Mammary epithelial cell (primary cell): ENCODE measurements at regions not wholly inside any gene's neighbourhood (a gene's known extent, or its start where the extent isn't known, plus 50 kb on each side); places are given as distances from the start of the nearest gene placed in this dataset.
"Not testable (repeated sequence)": the region's sequence is repeated elsewhere in the genome, so short reads cannot be mapped to it uniquely, and the experiment has no call there.

ENCODE experiments used
- CTCF ChIP-seq, 2 donors: IDR thresholded peaks in 1 of 2; conservative IDR thresholded peaks in 1 of 2; 2 replicates each; pipeline ENCODE4 v1.5.1; 2011 to 2012; ENCODE audit warnings: inconsistent platforms in 2 of 2, low read length in 2 of 2, mild to moderate bottlenecking in 2 of 2, control low read depth in 1 of 2, low read depth in 1 of 2; ENCODE audit not compliant: insufficient read depth in 1 of 2; ENCODE audit errors: extremely low read depth in 1 of 2
- EZH2 ChIP-seq: IDR thresholded peaks from 2 replicates; pipeline ENCODE4 v1.6.1; 2012; ENCODE audit warnings: low read length, inconsistent platforms, borderline replicate concordance

GRCh38 chr1:120531455-120531854, 116.6 kb downstream of the NBPF8 start:
- not testable (repeated sequence) for TF ChIP-seq CTCF (conservative IDR thresholded peaks at IDR 0.05 in 1 of 2, IDR thresholded peaks at IDR 0.05 in 1 of 2; ENCODE audit: extremely low read depth in 1 of 2, insufficient read depth in 1 of 2, low read depth in 1 of 2, low read length in 2 of 2); EZH2
